SK-N-MC (cell line): ENCODE measurements at regions not wholly inside any gene's neighbourhood (a gene's known extent, or its start where the extent isn't known, plus 50 kb on each side); places are given as distances from the start of the nearest gene placed in this dataset.

ENCODE experiments used
- EZH2 ChIP-seq: fragments of 200-600 bp; sonication (generic); IDR thresholded peaks from one replicate; pipeline ENCODE4 v1.6.1; 2017; ENCODE audit warnings: antibody characterized with exemption
- FOXP2 ChIP-seq: optimal IDR thresholded peaks from 2 replicates; pipeline ENCODE3; 2011; ENCODE audit warnings: mild to moderate bottlenecking, moderate library complexity; ENCODE audit not compliant: insufficient read depth; ENCODE audit errors: extremely low read length, control extremely low read depth
- POLR2AphosphoS5 ChIP-seq: IDR thresholded peaks from 2 replicates; pipeline ENCODE4 v1.6.1; 2012; ENCODE audit warnings: mild to moderate bottlenecking, low read depth, low read length, borderline replicate concordance

DNA sequence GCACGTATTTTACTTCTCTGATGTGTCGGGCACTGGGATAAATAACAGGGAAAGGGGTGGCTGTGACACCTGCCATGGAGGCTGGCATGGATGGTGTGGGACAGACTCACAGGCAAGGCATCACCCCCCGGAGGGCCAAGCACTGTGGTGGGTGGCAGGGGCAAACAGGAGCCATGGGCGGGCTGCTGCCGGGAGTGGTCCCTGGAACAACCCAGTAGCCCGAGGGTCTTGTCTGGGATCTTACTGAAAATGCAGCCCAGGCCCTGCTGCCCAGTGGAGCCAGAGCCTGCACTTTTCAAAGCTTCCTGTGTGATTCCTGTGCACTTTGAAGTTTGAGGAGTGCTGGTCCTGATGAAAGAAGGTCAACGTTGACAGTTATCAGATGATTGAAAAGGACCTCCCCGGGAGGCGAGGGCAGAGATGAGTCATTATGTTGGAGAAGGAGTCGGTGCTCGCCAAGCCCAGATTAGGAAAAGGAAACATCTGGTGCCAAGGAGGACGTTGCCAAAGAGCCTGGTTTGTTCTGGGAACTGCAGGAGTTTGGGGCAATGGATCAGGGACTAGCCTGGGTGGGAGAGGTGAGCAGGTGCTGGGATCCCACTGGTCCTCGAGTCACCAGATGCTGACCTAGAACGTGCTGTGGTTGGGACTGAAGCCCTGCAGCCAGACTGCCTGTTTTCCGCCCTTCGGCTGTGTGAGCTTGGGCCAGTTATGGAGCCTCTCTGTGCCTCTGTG, 130.0 kb upstream of the GGTLC1 start:
- no peak for TF ChIP-seq POLR2AphosphoS5
- TF ChIP-seq EZH2: no peak
- no peak for TF ChIP-seq FOXP2
